GM12865 (cell line): ENCODE measurements at regions not wholly inside any gene's neighbourhood (a gene's known extent, or its start where the extent isn't known, plus 50 kb on each side); places are given as distances from the start of the nearest gene placed in this dataset.

Experiments used
- DNase-seq: peaks from one replicate; pipeline ENCODE4 v3.0.0; 2010; ENCODE audit warnings: low read depth
- H3K4me3 ChIP-seq: 2 replicates; pipeline ENCODE4 v1.5.1; 2011; ENCODE audit warnings: mild to moderate bottlenecking, low read depth, low read length, control low read depth
- TF ChIP-seq, protein P1 (sequence below): IDR thresholded peaks from 2 replicates; pipeline ENCODE4 v1.5.1; 2011; ENCODE audit warnings: low read length, control low read depth, low read depth, inconsistent platforms; ENCODE audit not compliant: insufficient read depth; ENCODE audit errors: missing control alignments

DNA sequence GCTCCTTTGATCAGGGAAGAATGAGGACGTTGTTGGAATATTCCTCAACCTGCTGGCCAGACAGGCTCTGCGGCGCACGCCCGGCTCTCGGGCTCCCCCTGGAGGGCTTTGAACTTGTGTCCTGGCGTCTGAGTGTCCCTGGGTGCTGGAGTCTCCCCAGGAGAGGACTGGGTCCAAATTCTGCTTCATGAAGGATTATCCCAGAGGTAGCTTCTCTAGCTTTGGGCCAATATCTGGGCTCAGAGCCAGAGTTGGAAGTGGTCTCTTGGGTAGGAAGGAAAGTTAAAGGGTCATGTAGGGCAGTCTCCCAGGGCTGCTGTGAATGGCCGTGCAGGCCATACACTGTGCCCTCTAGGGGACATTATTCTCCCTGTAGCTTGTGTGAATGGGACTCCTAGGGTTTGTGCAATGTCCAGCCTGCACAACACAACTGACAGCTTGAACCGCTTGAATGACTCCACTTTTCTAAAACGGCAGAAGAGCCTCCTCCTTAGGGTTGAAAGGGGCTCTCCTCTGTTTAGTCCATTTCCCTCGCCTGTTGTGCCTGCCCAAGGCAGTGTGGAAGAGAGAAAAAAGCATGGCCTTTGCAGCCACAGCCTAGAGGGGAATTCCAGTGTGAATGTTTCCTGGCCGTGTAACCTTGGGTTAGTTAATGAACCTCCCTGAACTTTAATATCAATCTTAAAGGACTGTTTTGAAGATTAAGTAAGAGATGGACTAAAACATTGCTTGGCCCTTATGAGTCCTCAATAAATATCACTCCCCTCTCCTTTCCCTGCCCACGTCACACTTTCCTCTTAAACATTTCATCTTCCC lies 111.2 kb upstream of the THY1 start:
- TF ChIP-seq, protein P1, sequence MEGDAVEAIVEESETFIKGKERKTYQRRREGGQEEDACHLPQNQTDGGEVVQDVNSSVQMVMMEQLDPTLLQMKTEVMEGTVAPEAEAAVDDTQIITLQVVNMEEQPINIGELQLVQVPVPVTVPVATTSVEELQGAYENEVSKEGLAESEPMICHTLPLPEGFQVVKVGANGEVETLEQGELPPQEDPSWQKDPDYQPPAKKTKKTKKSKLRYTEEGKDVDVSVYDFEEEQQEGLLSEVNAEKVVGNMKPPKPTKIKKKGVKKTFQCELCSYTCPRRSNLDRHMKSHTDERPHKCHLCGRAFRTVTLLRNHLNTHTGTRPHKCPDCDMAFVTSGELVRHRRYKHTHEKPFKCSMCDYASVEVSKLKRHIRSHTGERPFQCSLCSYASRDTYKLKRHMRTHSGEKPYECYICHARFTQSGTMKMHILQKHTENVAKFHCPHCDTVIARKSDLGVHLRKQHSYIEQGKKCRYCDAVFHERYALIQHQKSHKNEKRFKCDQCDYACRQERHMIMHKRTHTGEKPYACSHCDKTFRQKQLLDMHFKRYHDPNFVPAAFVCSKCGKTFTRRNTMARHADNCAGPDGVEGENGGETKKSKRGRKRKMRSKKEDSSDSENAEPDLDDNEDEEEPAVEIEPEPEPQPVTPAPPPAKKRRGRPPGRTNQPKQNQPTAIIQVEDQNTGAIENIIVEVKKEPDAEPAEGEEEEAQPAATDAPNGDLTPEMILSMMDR: peak; percentile 87
- peak; percentile 60 for DNase-seq
- no peak overlapping the region for H3K4me3 ChIP-seq

DNA sequence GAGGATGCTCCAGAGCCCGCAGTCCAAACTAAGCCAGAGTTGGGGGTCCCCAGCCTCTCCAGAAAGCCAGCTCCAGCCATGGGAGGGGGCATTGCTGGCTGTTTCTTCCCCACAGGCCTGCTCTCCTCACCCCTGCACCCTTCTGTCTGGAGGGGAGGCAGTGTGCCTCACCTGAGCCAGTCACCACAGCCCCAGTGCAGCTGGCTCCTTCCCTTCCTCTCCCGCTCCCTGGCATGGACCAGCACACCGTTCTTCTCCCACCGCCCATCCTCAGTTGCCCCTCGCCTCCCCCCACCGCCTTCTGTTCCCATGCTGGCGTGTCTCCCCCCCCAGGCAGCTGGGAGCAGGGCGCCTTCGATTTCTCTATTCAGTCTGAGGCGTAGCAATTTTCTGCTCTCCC lies 110.5 kb upstream of the THY1 start:
- TF ChIP-seq, protein P1: no peak
- no peak for DNase-seq
- no peak overlapping the region for H3K4me3 ChIP-seq

DNA sequence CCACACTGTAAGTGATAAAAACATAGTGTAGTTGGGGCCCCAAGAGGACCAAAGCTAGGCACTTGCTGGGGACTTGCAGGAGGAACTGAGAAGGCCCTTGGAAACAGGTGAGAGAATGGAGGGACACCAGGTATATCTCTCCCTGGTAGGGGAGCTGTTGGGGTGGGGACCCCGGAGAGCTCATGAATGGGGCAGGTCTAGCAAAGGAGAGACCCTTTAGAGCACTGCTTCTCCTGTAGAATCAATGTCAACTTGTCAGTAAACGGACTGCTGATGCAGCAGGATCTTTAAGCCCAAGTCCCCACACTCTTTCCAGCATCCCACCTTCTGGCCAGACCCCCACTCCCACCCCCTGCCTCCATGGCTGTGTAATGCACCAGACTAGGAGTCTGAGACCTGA lies 109.6 kb upstream of the THY1 start:
- no peak for DNase-seq
- TF ChIP-seq, protein P1: no peak
- H3K4me3 ChIP-seq: no peak overlapping the region

DNA sequence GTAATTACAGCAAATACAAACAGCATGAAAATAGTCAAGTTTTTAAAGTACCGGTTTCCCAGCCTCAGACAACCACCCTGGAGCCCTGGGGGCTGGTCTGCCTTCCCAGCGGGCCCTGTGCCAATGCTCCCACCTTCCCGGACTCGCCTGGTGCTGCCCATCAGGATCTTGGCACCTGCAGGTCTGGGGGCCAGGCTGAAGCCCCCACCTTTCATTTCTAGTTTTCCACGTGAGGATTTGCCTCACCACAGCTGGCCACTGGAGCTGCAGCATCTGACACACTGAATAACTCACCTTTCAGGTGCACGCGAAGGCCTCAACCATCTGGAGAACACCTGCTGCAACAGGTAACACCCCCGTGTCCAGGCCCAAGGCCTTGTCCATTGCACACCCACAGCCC lies 108.7 kb upstream of the THY1 start:
- no peak overlapping the region for H3K4me3 ChIP-seq
- no peak for DNase-seq
- TF ChIP-seq, protein P1: no peak

DNA sequence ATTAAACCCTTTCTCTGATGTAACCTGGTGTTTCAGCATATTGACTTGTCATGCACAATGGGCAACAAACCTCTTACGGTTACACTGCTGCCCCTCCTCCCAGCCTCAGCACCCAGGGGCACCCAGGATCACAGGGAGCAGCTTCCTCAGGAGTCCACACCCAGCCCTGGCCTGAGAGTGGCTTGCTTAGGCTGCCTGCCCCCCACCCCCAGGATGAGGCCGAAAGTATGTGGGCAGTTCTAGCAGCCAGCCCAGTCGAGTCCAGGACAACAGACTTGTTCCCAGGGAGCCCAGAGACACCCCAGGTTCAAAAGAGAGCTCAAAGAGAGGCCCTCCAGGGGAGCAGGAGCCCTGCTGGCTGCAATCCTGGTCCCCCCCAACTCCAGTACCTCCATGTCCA lies 108.1 kb upstream of the THY1 start:
- DNase-seq: no peak
- no peak overlapping the region for H3K4me3 ChIP-seq
- TF ChIP-seq, protein P1: no peak

DNA sequence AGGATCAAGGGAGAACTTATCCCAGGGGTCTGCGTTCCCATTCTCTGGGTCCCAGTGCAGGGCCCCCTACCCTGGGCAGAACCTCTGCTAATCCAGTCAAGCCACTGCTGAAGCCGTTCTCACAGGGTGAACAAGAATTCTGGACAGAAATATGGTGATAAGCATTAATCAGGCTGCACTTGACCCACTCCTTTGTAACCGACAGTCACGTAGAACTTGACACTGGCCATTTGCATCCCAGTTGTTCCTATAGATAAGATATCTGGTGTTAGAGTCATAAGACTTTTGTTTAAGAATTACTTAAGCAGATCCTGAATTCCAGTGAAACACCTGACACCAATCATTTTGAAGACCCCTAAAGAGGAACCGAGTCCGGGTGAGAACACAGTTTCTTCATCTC lies 107.5 kb upstream of the THY1 start:
- DNase-seq: no peak
- no peak overlapping the region for H3K4me3 ChIP-seq
- TF ChIP-seq, protein P1: no peak

DNA sequence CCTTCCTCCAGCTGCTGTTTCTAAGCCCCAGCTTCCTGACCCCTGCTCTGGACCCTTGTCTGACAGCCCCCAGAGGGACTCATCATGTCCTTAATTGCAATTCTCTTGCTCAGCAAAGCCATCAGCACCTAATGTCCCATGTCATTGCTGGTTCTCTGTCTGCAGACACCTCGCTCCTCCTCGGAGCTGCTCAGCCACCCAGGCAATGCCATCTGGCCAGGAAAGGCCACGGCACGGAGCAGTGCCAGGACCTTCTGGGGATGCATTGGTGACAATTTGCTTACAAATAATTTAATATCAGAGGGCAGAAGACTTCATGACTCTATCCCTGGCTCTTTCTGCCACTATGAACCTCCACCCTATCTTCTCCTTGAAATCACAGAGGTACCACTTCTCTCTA lies 107.0 kb upstream of the THY1 start:
- TF ChIP-seq, protein P1: no peak
- H3K4me3 ChIP-seq: no peak overlapping the region
- no peak for DNase-seq
